B cell (primary cell): ENCODE measurements at regions not wholly inside any gene's neighbourhood (a gene's known extent, or its start where the extent isn't known, plus 50 kb on each side); places are given as distances from the start of the nearest gene placed in this dataset.

Experiments used
- EZH2 ChIP-seq: IDR thresholded peaks from 2 replicates; pipeline ENCODE4 v1.6.1; 2012; ENCODE audit warnings: borderline replicate concordance, low read depth, mild to moderate bottlenecking, moderate library complexity, low read length; ENCODE audit not compliant: insufficient read depth, poor library complexity, severe bottlenecking
- TF ChIP-seq, protein P1 (sequence below): fragments of 200-600 bp; IDR thresholded peaks from one replicate; pipeline ENCODE4 v1.8.0; 2022; ENCODE audit warnings: antibody characterized with exemption, mild to moderate bottlenecking

DNA sequence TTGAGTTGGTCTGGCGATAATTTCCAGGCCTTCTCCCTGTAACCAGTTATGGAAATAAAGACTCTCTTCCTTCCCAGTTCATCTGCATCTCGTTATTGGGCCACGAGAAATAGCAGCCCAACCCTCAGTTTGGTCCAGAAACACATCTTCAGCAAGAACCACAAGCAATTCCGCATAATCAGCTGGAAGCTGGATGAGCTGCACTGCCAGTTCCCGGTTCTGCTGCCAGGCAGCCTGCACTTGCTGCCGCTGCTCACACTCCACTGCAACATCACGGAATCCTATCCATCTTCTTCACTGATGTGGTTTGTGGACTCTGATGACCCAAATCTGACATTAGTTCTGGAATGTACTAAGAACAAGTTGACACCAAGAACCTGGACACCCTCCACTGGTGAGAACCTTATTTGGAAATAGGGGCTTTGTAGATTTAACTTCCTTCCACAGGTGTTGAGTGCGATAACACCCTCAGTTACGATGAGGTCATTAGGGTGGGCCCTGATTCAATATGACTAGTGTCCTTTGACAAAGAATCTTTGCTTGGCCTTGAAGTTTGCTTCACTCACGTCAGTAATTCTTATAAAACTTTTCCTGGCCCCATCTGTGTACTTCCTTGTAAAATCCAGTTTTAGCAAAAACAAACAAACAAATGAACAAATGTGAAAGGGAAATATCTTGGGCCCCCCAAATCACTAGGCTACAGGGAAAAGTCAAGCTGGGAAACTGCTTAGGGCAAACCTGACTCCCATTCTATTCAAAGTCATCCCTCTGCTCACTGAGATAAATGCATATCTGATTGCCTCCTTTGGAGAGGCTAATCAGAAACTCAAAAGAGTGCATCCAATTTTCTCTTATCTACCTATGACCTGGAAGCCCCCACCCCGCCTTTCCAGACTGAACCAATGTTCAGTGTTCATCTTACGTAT is 221.9 kb upstream of the PROK2 start:
- TF ChIP-seq, protein P1, sequence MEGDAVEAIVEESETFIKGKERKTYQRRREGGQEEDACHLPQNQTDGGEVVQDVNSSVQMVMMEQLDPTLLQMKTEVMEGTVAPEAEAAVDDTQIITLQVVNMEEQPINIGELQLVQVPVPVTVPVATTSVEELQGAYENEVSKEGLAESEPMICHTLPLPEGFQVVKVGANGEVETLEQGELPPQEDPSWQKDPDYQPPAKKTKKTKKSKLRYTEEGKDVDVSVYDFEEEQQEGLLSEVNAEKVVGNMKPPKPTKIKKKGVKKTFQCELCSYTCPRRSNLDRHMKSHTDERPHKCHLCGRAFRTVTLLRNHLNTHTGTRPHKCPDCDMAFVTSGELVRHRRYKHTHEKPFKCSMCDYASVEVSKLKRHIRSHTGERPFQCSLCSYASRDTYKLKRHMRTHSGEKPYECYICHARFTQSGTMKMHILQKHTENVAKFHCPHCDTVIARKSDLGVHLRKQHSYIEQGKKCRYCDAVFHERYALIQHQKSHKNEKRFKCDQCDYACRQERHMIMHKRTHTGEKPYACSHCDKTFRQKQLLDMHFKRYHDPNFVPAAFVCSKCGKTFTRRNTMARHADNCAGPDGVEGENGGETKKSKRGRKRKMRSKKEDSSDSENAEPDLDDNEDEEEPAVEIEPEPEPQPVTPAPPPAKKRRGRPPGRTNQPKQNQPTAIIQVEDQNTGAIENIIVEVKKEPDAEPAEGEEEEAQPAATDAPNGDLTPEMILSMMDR, result no peak
- TF ChIP-seq EZH2, result no peak
